ENCODE measurements at regions not wholly inside any gene's neighbourhood (a gene's known extent, or its start where the extent isn't known, plus 50 kb on each side); places are given as distances from the start of the nearest gene placed in this dataset.

DNA sequence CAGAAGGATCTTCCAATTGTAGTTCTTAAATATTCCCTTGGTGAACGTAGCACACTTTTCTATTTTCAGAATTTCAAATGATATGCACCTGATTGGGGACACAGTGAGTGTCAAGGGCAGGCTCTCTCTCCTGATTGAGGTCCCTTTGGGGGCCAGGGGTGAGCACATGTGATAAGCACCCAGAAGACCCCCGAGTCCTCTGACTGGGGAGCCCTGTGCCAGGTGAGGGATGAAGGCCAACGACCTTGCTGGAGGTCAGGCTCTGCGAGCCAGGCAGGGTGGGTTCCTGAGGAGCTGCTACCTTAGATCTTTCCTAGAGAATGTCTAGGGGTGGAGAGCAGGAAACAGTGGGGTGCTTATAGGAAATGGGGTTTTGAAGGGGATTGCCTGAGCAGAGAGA is 1253.9 kb downstream of the BRD1 start:
- POLR2A ChIA-PET: no interaction called here
- no peak overlapping the region for H3K4me3 ChIP-seq (ENCODE audit: low read depth, low read length)
- CTCF ChIA-PET: no interaction called here
- no peaks in the 10 kb centered on the region; the same call in 1 of the 2 replicates for H3K27me3 ChIP-seq (ENCODE audit: control insufficient read depth, insufficient read depth, low read length)
- TF ChIP-seq, protein P1, sequence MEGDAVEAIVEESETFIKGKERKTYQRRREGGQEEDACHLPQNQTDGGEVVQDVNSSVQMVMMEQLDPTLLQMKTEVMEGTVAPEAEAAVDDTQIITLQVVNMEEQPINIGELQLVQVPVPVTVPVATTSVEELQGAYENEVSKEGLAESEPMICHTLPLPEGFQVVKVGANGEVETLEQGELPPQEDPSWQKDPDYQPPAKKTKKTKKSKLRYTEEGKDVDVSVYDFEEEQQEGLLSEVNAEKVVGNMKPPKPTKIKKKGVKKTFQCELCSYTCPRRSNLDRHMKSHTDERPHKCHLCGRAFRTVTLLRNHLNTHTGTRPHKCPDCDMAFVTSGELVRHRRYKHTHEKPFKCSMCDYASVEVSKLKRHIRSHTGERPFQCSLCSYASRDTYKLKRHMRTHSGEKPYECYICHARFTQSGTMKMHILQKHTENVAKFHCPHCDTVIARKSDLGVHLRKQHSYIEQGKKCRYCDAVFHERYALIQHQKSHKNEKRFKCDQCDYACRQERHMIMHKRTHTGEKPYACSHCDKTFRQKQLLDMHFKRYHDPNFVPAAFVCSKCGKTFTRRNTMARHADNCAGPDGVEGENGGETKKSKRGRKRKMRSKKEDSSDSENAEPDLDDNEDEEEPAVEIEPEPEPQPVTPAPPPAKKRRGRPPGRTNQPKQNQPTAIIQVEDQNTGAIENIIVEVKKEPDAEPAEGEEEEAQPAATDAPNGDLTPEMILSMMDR (IDR thresholded peaks at IDR 0.05; ENCODE audit: insufficient read depth, low read depth, low read length): no peak
- no peaks in the 10 kb centered on the region for H3K36me3 ChIP-seq (ENCODE audit: control insufficient read depth, insufficient read depth, low read length)
- no peak for DNase-seq (ENCODE audit: low read depth)

- TF ChIP-seq, protein P1 (IDR thresholded peaks at IDR 0.05; ENCODE audit: insufficient read depth, low read depth, low read length): no peak
- H3K36me3 ChIP-seq (ENCODE audit: control insufficient read depth, insufficient read depth, low read length): no peaks in the 10 kb centered on the region
- POLR2A ChIA-PET: no interaction called here
- H3K4me3 ChIP-seq (ENCODE audit: low read depth, low read length): no peak overlapping the region
- CTCF ChIA-PET: no interaction called here
- H3K27me3 ChIP-seq (ENCODE audit: control insufficient read depth, insufficient read depth, low read length): no peaks in the 10 kb centered on the region; the same call in 1 of the 2 replicates
- DNase-seq (ENCODE audit: low read depth): no peak
Measured at GRCh38 chr22:48572951-48573350, 1254.7 kb downstream of the BRD1 start.

GRCh38 chr22:48570912-48571311 is 1256.8 kb downstream of the BRD1 start:
- no peak overlapping the region for H3K4me3 ChIP-seq (ENCODE audit: low read depth, low read length)
- no peak for DNase-seq (ENCODE audit: low read depth)
- TF ChIP-seq, protein P1 (IDR thresholded peaks at IDR 0.05; ENCODE audit: insufficient read depth, low read depth, low read length): no peak
- CTCF ChIA-PET: no interaction called here
- POLR2A ChIA-PET: no interaction called here
- no peaks in the 10 kb centered on the region; the same call in 1 of the 2 replicates for H3K27me3 ChIP-seq (ENCODE audit: control insufficient read depth, insufficient read depth, low read length)
- H3K36me3 ChIP-seq (ENCODE audit: control insufficient read depth, insufficient read depth, low read length): no peaks in the 10 kb centered on the region

- Histone ChIP-seq H3K4me3 (ENCODE audit: low read depth, low read length) (no peak overlapping the region), H3K27me3 (ENCODE audit: control insufficient read depth, insufficient read depth, low read length) (no peaks in the 10 kb centered on the region; the same call in 1 of the 2 replicates), H3K36me3 (ENCODE audit: control insufficient read depth, insufficient read depth, low read length) (no peaks in the 10 kb centered on the region)
- POLR2A ChIA-PET: no interaction called here
- TF ChIP-seq, protein P1 (IDR thresholded peaks at IDR 0.05; ENCODE audit: insufficient read depth, low read depth, low read length): no peak
- DNase-seq (ENCODE audit: low read depth): no peak
- CTCF ChIA-PET: no interaction called here
Measured at GRCh38 chr22:48569476-48570233, 1258.0 kb downstream of the BRD1 start.

GRCh38 chr22:48568736-48569330 is 1258.8 kb downstream of the BRD1 start:
- CTCF ChIA-PET: no interaction called here

More at GRCh38 chr22:48568736-48569330, 1258.8 kb downstream of the BRD1 start:
- no peak overlapping the region for H3K4me3 ChIP-seq (ENCODE audit: low read depth, low read length)
- POLR2A ChIA-PET: no interaction called here
- H3K27me3 ChIP-seq (ENCODE audit: control insufficient read depth, insufficient read depth, low read length): no peaks in the 10 kb centered on the region
- no peak for DNase-seq (ENCODE audit: low read depth)
- H3K36me3 ChIP-seq (ENCODE audit: control insufficient read depth, insufficient read depth, low read length): no peaks in the 10 kb centered on the region
- TF ChIP-seq, protein P1 (IDR thresholded peaks at IDR 0.05; ENCODE audit: insufficient read depth, low read depth, low read length): no peak

All from BJ (cell line).